Hepatocyte (in vitro differentiated cells): ENCODE measurements at regions not wholly inside any gene's neighbourhood (a gene's known extent, or its start where the extent isn't known, plus 50 kb on each side); places are given as distances from the start of the nearest gene placed in this dataset. TPM values are rescaled to one million over a fixed set of nuclear protein-coding genes. Genes with fewer than 3 reads are reported as not detected.

ENCODE experiments used
- DNase-seq: peaks from one replicate; pipeline ENCODE4 v3.0.0-alpha.2; 2016; ENCODE audit warnings: low spot score
- H2AFZ ChIP-seq: fragments of 200-600 bp; sonication (generic); 2 replicates; pipeline ENCODE4 v1.6.0; 2016; ENCODE audit warnings: antibody characterized with exemption, mild to moderate bottlenecking
- H3K27ac ChIP-seq: fragments of 200-600 bp; sonication (generic); 2 replicates; pipeline ENCODE4 v1.5.1; 2016; ENCODE audit warnings: mild to moderate bottlenecking
- H3K27me3 ChIP-seq: fragments of 200-600 bp; sonication (generic); 2 replicates; pipeline ENCODE4 v1.6.1; 2016
- H3K36me3 ChIP-seq: fragments of 200-600 bp; sonication (generic); replicated peaks from 2 replicates; pipeline ENCODE4 v1.5.1; 2016; ENCODE audit warnings: low read depth; ENCODE audit not compliant: insufficient read depth
- H3K4me1 ChIP-seq: fragments of 200-600 bp; sonication (generic); 2 replicates; pipeline ENCODE4 v1.5.1; 2016; ENCODE audit warnings: mild to moderate bottlenecking, moderate library complexity; ENCODE audit not compliant: insufficient read depth
- H3K4me2 ChIP-seq: fragments of 200-600 bp; sonication (generic); 2 replicates; pipeline ENCODE4 v1.6.0; 2016
- H3K4me3 ChIP-seq: fragments of 200-600 bp; sonication (generic); 2 replicates; pipeline ENCODE4 v1.5.1; 2016; ENCODE audit warnings: mild to moderate bottlenecking
- H3K79me2 ChIP-seq: fragments of 200-600 bp; sonication (generic); 2 replicates; pipeline ENCODE4 v1.6.0; 2017; ENCODE audit warnings: mild to moderate bottlenecking
- H3K9me2 ChIP-seq: fragments of 200-600 bp; sonication (generic); replicated peaks from 2 replicates; pipeline ENCODE4 v1.6.0; 2017; ENCODE audit warnings: mild to moderate bottlenecking; ENCODE audit not compliant: insufficient read depth
- H3K9me3 ChIP-seq: fragments of 200-600 bp; sonication (generic); 2 replicates; pipeline ENCODE4 v1.5.1; 2016; ENCODE audit warnings: low read depth, mild to moderate bottlenecking
- H4K20me1 ChIP-seq: fragments of 200-600 bp; sonication (generic); 2 replicates; pipeline ENCODE4 v1.6.0; 2016; ENCODE audit warnings: mild to moderate bottlenecking; ENCODE audit not compliant: insufficient read depth, poor library complexity, severe bottlenecking
- EZH2 ChIP-seq: fragments of 200-600 bp; sonication (generic); IDR thresholded peaks from 2 replicates; pipeline ENCODE4 v1.6.1; 2016; ENCODE audit warnings: antibody characterized with exemption, mild to moderate bottlenecking, borderline replicate concordance
- EZH2phosphoT487 ChIP-seq: fragments of 200-600 bp; sonication (generic); IDR thresholded peaks from one replicate; pipeline ENCODE4 v1.6.1; 2018; ENCODE audit warnings: antibody characterized with exemption, mild to moderate bottlenecking, low read depth, moderate library complexity; ENCODE audit not compliant: unreplicated experiment, severe bottlenecking
- microRNA counts: library from miRNA; unstranded; fragments of <30 nt; microRNA quantifications from one replicate; lab custom pipeline; 2017
- microRNA-seq: library from miRNA; unstranded; fragments of <30 nt; microRNA quantifications from one replicate; pipeline ENCODE4, GENCODE V29; 2017
- small RNA-seq: library from RNA; depleted of rRNA; stranded (forward); fragments of <200 nt; gene quantifications from one replicate; pipeline ENCODE3, GENCODE V24; 2014
- TF ChIP-seq, protein P1 (sequence below): fragments of 200-600 bp; sonication (generic); IDR thresholded peaks from 2 replicates; pipeline ENCODE4 v1.5.1; 2016; ENCODE audit warnings: antibody characterized with exemption, mild to moderate bottlenecking; ENCODE audit not compliant: poor library complexity

DNA sequence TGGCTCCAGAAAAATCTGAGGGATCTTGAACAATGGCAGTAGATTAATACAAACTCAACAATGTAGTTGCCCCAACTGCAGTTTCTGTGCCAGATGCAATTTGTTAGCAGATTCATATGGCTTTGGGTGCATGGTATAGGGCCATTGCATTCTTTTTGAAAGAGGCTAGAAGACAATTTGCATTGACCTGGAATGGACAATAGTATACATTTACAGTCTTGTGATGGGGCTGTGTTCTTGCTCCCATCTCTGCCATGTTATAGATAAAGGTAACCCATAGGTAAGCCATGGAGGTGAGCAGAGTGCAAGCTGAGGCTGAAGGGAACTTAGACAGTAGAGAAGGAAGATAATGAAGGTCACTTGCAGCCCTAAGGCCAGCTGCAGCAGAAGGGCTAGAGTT lies 50.1 kb upstream of the DIO3 start:
- H3K27ac ChIP-seq, result no peak overlapping the region
- H3K9me3 ChIP-seq, result no peaks in the 10 kb centered on the region
- no peaks in the 10 kb centered on the region for H3K79me2 ChIP-seq
- H3K36me3 ChIP-seq, result no peaks in the 10 kb centered on the region
- no peak overlapping the region for H3K4me2 ChIP-seq
- H3K4me3 ChIP-seq, result no peak overlapping the region
- H3K27me3 ChIP-seq, result no peaks in the 10 kb centered on the region
- no peaks in the 10 kb centered on the region for H3K4me1 ChIP-seq
- no peak for DNase-seq
- H4K20me1 ChIP-seq, result no peaks in the 10 kb centered on the region
- no peaks in the 10 kb centered on the region for H3K9me2 ChIP-seq
- no peak for TF ChIP-seq EZH2phosphoT487
- TF ChIP-seq, protein P1, sequence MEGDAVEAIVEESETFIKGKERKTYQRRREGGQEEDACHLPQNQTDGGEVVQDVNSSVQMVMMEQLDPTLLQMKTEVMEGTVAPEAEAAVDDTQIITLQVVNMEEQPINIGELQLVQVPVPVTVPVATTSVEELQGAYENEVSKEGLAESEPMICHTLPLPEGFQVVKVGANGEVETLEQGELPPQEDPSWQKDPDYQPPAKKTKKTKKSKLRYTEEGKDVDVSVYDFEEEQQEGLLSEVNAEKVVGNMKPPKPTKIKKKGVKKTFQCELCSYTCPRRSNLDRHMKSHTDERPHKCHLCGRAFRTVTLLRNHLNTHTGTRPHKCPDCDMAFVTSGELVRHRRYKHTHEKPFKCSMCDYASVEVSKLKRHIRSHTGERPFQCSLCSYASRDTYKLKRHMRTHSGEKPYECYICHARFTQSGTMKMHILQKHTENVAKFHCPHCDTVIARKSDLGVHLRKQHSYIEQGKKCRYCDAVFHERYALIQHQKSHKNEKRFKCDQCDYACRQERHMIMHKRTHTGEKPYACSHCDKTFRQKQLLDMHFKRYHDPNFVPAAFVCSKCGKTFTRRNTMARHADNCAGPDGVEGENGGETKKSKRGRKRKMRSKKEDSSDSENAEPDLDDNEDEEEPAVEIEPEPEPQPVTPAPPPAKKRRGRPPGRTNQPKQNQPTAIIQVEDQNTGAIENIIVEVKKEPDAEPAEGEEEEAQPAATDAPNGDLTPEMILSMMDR, result no peak
- no peak for TF ChIP-seq EZH2
- no peak overlapping the region for H2AFZ ChIP-seq

MicroRNA genes in the stretch of these regions (microRNA counts, 767-probe panel; counts per million panel counts)
- not detected for microRNA hsa-miR-1185-5p (lab: Ali Mortazavi, UCI)
- not detected for microRNA hsa-miR-1193 (lab: Ali Mortazavi, UCI)
- microRNA hsa-miR-1197 (lab: Ali Mortazavi, UCI), result not detected
- not detected for microRNA hsa-miR-134 (lab: Ali Mortazavi, UCI)
- not detected for microRNA hsa-miR-154-5p (lab: Ali Mortazavi, UCI)
- microRNA hsa-miR-299-3p (lab: Ali Mortazavi, UCI), result not detected
- not detected for microRNA hsa-miR-299-5p (lab: Ali Mortazavi, UCI)
- not detected for microRNA hsa-miR-300 (lab: Ali Mortazavi, UCI)
- microRNA hsa-miR-323a-3p (lab: Ali Mortazavi, UCI), result not detected
- not detected for microRNA hsa-miR-323a-5p (lab: Ali Mortazavi, UCI)
- microRNA hsa-miR-323b-3p (lab: Ali Mortazavi, UCI), result not detected
- not detected for microRNA hsa-miR-323b-5p (lab: Ali Mortazavi, UCI)
- not detected for microRNA hsa-miR-329 (lab: Ali Mortazavi, UCI)
- not detected for microRNA hsa-miR-369-3p (lab: Ali Mortazavi, UCI)
- microRNA hsa-miR-369-5p (lab: Ali Mortazavi, UCI), result not detected
- microRNA hsa-miR-376a-3p (lab: Ali Mortazavi, UCI), result not detected
- not detected for microRNA hsa-miR-376b (lab: Ali Mortazavi, UCI)
- not detected for microRNA hsa-miR-376c (lab: Ali Mortazavi, UCI)
- microRNA hsa-miR-377-3p (lab: Ali Mortazavi, UCI), result not detected
- not detected for microRNA hsa-miR-379-5p (lab: Ali Mortazavi, UCI)
- not detected for microRNA hsa-miR-380-3p (lab: Ali Mortazavi, UCI)
- not detected for microRNA hsa-miR-381 (lab: Ali Mortazavi, UCI)
- microRNA hsa-miR-382-5p (lab: Ali Mortazavi, UCI), result not detected
- not detected for microRNA hsa-miR-409-3p (lab: Ali Mortazavi, UCI)
- not detected for microRNA hsa-miR-409-5p (lab: Ali Mortazavi, UCI)
- microRNA hsa-miR-410 (lab: Ali Mortazavi, UCI), result not detected
- microRNA hsa-miR-411-5p (lab: Ali Mortazavi, UCI), result 2,862 counts per million, percentile 6 among the panel's probes with 10 or more counts
- microRNA hsa-miR-412 (lab: Ali Mortazavi, UCI), result not detected
- not detected for microRNA hsa-miR-485-3p (lab: Ali Mortazavi, UCI)
- microRNA hsa-miR-485-5p (lab: Ali Mortazavi, UCI), result not detected
- not detected for microRNA hsa-miR-487a (lab: Ali Mortazavi, UCI)
- not detected for microRNA hsa-miR-487b (lab: Ali Mortazavi, UCI)
- microRNA hsa-miR-494 (lab: Ali Mortazavi, UCI), result not detected
- not detected for microRNA hsa-miR-495 (lab: Ali Mortazavi, UCI)
- not detected for microRNA hsa-miR-496 (lab: Ali Mortazavi, UCI)
- not detected for microRNA hsa-miR-539-5p (lab: Ali Mortazavi, UCI)
- not detected for microRNA hsa-miR-541-3p (lab: Ali Mortazavi, UCI)
- not detected for microRNA hsa-miR-543 (lab: Ali Mortazavi, UCI)
- microRNA hsa-miR-544a (lab: Ali Mortazavi, UCI), result not detected
- not detected for microRNA hsa-miR-654-3p (lab: Ali Mortazavi, UCI)
- microRNA hsa-miR-654-5p (lab: Ali Mortazavi, UCI), result not detected
- not detected for microRNA hsa-miR-655 (lab: Ali Mortazavi, UCI)
- not detected for microRNA hsa-miR-656 (lab: Ali Mortazavi, UCI)
- microRNA hsa-miR-668 (lab: Ali Mortazavi, UCI), result not detected
- not detected for microRNA hsa-miR-758 (lab: Ali Mortazavi, UCI)
- microRNA hsa-miR-889 (lab: Ali Mortazavi, UCI), result not detected

Small RNA genes in the stretch of these regions (microRNA-seq; reads per million reads assigned to microRNA genes)
- gene MIR1185-1, result 49.6 reads per million, percentile 52 among the genes with 10 or more reads in this experiment
- 2.7 reads per million for gene MIR1185-2
- not detected for gene MIR1193
- gene MIR1197, result not detected
- gene MIR134, result 45.6 reads per million, percentile 51 among the genes with 10 or more reads in this experiment
- 34.4 reads per million, percentile 47 among the genes with 10 or more reads in this experiment for gene MIR154
- 32.2 reads per million, percentile 46 among the genes with 10 or more reads in this experiment for gene MIR299
- gene MIR300, result not detected
- 35.3 reads per million, percentile 47 among the genes with 10 or more reads in this experiment for gene MIR323A
- 3.6 reads per million for gene MIR323B
- gene MIR329-1, result not detected
- gene MIR329-2, result not detected
- 99.3 reads per million, percentile 61 among the genes with 10 or more reads in this experiment for gene MIR369
- gene MIR376A1, result not detected
- not detected for gene MIR376A2
- gene MIR376B, result 36.7 reads per million, percentile 48 among the genes with 10 or more reads in this experiment
- gene MIR376C, result 523 reads per million, percentile 74 among the genes with 10 or more reads in this experiment
- gene MIR377, result 16.1 reads per million, percentile 34 among the genes with 10 or more reads in this experiment
- gene MIR379, result 69.8 reads per million, percentile 57 among the genes with 10 or more reads in this experiment
- 1.8 reads per million for gene MIR380
- 55.5 reads per million, percentile 54 among the genes with 10 or more reads in this experiment for gene MIR381
- gene MIR382, result 184 reads per million, percentile 65 among the genes with 10 or more reads in this experiment
- 236 reads per million, percentile 67 among the genes with 10 or more reads in this experiment for gene MIR409
- gene MIR411, result 99.3 reads per million, percentile 61 among the genes with 10 or more reads in this experiment
- 2.2 reads per million for gene MIR412
- 14.3 reads per million, percentile 31 among the genes with 10 or more reads in this experiment for gene MIR485
- 16.1 reads per million, percentile 34 among the genes with 10 or more reads in this experiment for gene MIR487A
- gene MIR487B, result 389 reads per million, percentile 71 among the genes with 10 or more reads in this experiment
- 50.5 reads per million, percentile 52 among the genes with 10 or more reads in this experiment for gene MIR494
- 9.4 reads per million, percentile 23 among the genes with 10 or more reads in this experiment for gene MIR495
- gene MIR496, result 6.3 reads per million, percentile 15 among the genes with 10 or more reads in this experiment
- 11.2 reads per million, percentile 26 among the genes with 10 or more reads in this experiment for gene MIR539
- not detected for gene MIR541
- 19.2 reads per million, percentile 37 among the genes with 10 or more reads in this experiment for gene MIR543
- gene MIR544A, result not detected
- gene MIR654, result 35.3 reads per million, percentile 47 among the genes with 10 or more reads in this experiment
- 1.8 reads per million for gene MIR655
- gene MIR656, result 2.7 reads per million
- gene MIR668, result 1.3 reads per million
- gene MIR758, result not detected
- 26.8 reads per million, percentile 44 among the genes with 10 or more reads in this experiment for gene MIR889

Small RNA genes in the stretch of these regions (small RNA-seq; reads per million reads assigned to genes)
- not detected for gene MIR1185-1
- gene MIR1185-2, result not detected
- not detected for gene MIR1193
- 0.09 reads per million for gene MIR1197
- gene MIR134, result 2.9 reads per million, percentile 90 among the genes with 10 or more reads in this experiment
- not detected for gene MIR154
- gene MIR299, result 0.56 reads per million, percentile 45 among the genes with 10 or more reads in this experiment
- not detected for gene MIR300
- 0.43 reads per million, percentile 30 among the genes with 10 or more reads in this experiment for gene MIR323A
- 0.19 reads per million for gene MIR323B
- gene MIR329-1, result not detected
- not detected for gene MIR329-2
- 1.1 reads per million, percentile 73 among the genes with 10 or more reads in this experiment for gene MIR369
- 0.59 reads per million, percentile 48 among the genes with 10 or more reads in this experiment for gene MIR377
- 0.59 reads per million, percentile 48 among the genes with 10 or more reads in this experiment for gene MIR379
- 0.09 reads per million for gene MIR380
- gene MIR381, result 7.1 reads per million, percentile 94 among the genes with 10 or more reads in this experiment
- 16.7 reads per million, percentile 96 among the genes with 10 or more reads in this experiment for gene MIR409
- 15.1 reads per million, percentile 95 among the genes with 10 or more reads in this experiment for gene MIR411
- not detected for gene MIR412
- gene MIR485, result 0.53 reads per million, percentile 42 among the genes with 10 or more reads in this experiment
- 0.37 reads per million, percentile 20 among the genes with 10 or more reads in this experiment for gene MIR487A
- 1.8 reads per million, percentile 85 among the genes with 10 or more reads in this experiment for gene MIR487B
- 0.56 reads per million, percentile 45 among the genes with 10 or more reads in this experiment for gene MIR494
- gene MIR495, result 0.19 reads per million
- 0.09 reads per million for gene MIR496
- 0.19 reads per million for gene MIR539
- 0.12 reads per million for gene MIR541
- 0.22 reads per million for gene MIR543
- not detected for gene MIR544A
- 9.5 reads per million, percentile 95 among the genes with 10 or more reads in this experiment for gene MIR654
- not detected for gene MIR655
- gene MIR656, result not detected
- 0.28 reads per million for gene MIR668
- gene MIR758, result 0.28 reads per million
- 4.7 reads per million, percentile 93 among the genes with 10 or more reads in this experiment for gene MIR889
- not detected for gene RF00012
- gene RF00181, result not detected
- gene SNORD114-10, result 0.34 reads per million, percentile 15 among the genes with 10 or more reads in this experiment
- gene SNORD114-11, result 0.71 reads per million, percentile 57 among the genes with 10 or more reads in this experiment
- 1,535 reads per million, percentile 99 among the genes with 10 or more reads in this experiment for gene SNORD114-12
- gene SNORD114-13, result 0.43 reads per million, percentile 30 among the genes with 10 or more reads in this experiment
- gene SNORD114-14, result 45.0 reads per million, percentile 97 among the genes with 10 or more reads in this experiment
- gene SNORD114-15, result 4.9 reads per million, percentile 93 among the genes with 10 or more reads in this experiment
- gene SNORD114-16, result not detected
- gene SNORD114-17, result 8.8 reads per million, percentile 94 among the genes with 10 or more reads in this experiment
- not detected for gene SNORD114-18
- gene SNORD114-19, result not detected
- 76.4 reads per million, percentile 97 among the genes with 10 or more reads in this experiment for gene SNORD114-20
- 28.0 reads per million, percentile 96 among the genes with 10 or more reads in this experiment for gene SNORD114-21
- 252 reads per million, percentile 98 among the genes with 10 or more reads in this experiment for gene SNORD114-22
- 26.8 reads per million, percentile 96 among the genes with 10 or more reads in this experiment for gene SNORD114-23
- 0.53 reads per million, percentile 42 among the genes with 10 or more reads in this experiment for gene SNORD114-24
- gene SNORD114-25, result 73.6 reads per million, percentile 97 among the genes with 10 or more reads in this experiment
- not detected for gene SNORD114-26
- gene SNORD114-27, result not detected
- gene SNORD114-28, result 26.9 reads per million, percentile 96 among the genes with 10 or more reads in this experiment
- not detected for gene SNORD114-29
- gene SNORD114-30, result not detected
- not detected for gene SNORD114-31
- 0.12 reads per million for gene SNORD114-5
- not detected for gene SNORD114-6
- gene SNORD114-7, result not detected
- gene SNORD114-9, result 60.6 reads per million, percentile 97 among the genes with 10 or more reads in this experiment
